GM06990 (cell line): ENCODE measurements at regions not wholly inside any gene's neighbourhood (a gene's known extent, or its start where the extent isn't known, plus 50 kb on each side); places are given as distances from the start of the nearest gene placed in this dataset.

Source experiments
- DNase-seq: peaks from one replicate; pipeline ENCODE4 v3.0.0-alpha.2; 2011; ENCODE audit not compliant: insufficient read length; ENCODE audit errors: extremely low read depth
- H3K27me3 ChIP-seq: replicated peaks from 2 replicates; pipeline ENCODE4 v1.6.0; 2011; ENCODE audit warnings: low read length; ENCODE audit not compliant: control insufficient read depth, insufficient read depth
- H3K36me3 ChIP-seq: 2 replicates; pipeline ENCODE4 v1.5.1; 2011; ENCODE audit warnings: low read length; ENCODE audit not compliant: control insufficient read depth, insufficient read depth
- H3K4me3 ChIP-seq: replicated peaks from 2 replicates; pipeline ENCODE4 v1.5.1; 2011; ENCODE audit warnings: low read depth, mild to moderate bottlenecking, control low read depth, low read length
- TF ChIP-seq, protein P1 (sequence below): IDR thresholded peaks from 2 replicates; pipeline ENCODE4 v1.5.1; 2011; ENCODE audit warnings: low read length, control low read depth, mild to moderate bottlenecking, inconsistent platforms; ENCODE audit not compliant: insufficient read depth, poor library complexity, severe bottlenecking

DNA sequence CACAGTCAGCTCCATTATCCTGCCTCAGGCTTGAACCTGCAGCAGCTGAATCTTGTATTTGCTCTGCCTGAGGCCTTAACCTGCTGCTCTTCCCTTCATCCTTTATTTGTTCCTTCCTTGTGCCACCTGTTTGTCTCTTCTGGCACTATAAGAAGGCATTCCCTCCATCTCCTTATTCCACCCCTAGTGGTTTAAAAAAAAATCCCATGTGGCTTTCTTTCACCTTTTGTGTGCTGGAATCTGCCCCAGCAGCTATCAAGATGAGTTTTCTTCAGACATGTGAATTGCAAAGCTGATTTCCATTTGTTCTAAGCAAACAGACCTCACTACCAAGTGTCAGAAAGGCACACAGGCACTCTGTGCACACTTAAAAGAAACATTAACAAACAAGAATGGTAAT lies 294.6 kb downstream of the TTLL7 start:
- TF ChIP-seq, protein P1, sequence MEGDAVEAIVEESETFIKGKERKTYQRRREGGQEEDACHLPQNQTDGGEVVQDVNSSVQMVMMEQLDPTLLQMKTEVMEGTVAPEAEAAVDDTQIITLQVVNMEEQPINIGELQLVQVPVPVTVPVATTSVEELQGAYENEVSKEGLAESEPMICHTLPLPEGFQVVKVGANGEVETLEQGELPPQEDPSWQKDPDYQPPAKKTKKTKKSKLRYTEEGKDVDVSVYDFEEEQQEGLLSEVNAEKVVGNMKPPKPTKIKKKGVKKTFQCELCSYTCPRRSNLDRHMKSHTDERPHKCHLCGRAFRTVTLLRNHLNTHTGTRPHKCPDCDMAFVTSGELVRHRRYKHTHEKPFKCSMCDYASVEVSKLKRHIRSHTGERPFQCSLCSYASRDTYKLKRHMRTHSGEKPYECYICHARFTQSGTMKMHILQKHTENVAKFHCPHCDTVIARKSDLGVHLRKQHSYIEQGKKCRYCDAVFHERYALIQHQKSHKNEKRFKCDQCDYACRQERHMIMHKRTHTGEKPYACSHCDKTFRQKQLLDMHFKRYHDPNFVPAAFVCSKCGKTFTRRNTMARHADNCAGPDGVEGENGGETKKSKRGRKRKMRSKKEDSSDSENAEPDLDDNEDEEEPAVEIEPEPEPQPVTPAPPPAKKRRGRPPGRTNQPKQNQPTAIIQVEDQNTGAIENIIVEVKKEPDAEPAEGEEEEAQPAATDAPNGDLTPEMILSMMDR: no peak
- H3K4me3 ChIP-seq: no peak overlapping the region
- no peaks in the 10 kb centered on the region for H3K27me3 ChIP-seq
- H3K36me3 ChIP-seq: no peaks in the 10 kb centered on the region
- DNase-seq: no peak

DNA sequence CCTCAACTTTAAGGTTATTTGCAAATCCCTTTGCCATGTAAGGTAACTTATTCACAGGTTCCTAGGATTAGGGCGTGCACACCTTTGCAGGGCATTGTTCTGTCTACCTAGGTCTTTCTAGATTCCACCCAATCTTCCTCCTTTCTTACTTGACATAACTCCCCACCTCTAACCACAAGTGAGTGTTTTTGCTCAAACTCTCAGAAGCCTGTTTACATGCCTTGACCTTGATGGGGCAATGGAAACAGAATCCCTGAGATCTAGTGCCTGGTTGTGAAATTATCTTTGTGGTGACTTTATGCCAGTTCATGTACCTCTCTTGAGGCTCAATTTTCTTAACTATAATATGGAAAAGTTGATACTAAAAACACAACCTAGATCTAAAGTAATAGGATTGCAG lies 296.6 kb downstream of the TTLL7 start:
- no peak for DNase-seq
- no peak overlapping the region for H3K4me3 ChIP-seq
- no peaks in the 10 kb centered on the region for H3K27me3 ChIP-seq
- TF ChIP-seq, protein P1: no peak
- H3K36me3 ChIP-seq: no peaks in the 10 kb centered on the region

DNA sequence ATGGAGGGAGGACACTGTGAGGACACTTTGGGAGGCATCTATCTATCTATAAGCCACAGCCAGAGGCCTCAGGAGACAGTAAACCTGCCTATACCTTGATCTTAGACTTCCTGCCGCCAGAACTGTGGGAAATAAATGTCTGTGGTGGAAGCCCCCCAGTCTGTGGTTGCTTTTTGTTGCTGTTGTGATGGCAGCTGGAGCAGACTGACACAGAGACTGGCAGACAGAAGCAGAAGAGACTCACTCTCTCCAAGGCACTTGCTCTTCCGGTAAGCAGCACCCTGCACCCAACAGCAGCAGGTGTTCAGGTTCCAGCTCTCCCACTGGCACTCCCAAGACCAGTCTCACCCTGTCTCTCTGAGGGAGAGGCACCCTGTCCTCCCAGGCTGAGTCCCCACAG lies 297.6 kb downstream of the TTLL7 start:
- TF ChIP-seq, protein P1: no peak
- H3K36me3 ChIP-seq: no peaks in the 10 kb centered on the region
- no peak for DNase-seq
- H3K4me3 ChIP-seq: no peak overlapping the region
- no peaks in the 10 kb centered on the region for H3K27me3 ChIP-seq

DNA sequence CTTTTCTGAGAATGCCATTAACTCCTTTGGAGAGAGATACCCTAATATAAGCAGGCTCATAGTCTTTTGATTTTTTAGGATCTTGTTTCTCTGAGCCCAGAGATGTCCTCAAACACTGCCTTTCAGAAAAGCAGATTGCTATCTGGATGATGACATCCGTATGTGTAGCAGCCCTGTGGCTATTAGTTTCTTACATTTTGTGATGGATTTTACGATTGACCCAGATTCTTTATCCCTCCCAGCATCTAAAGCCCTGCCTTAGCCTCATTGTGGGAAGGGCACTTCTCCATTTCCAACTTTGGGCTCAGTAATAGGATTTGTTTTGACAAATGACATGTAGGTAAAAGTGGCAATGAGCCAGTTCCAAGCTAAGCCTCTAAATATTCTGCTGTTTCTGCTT lies 300.3 kb downstream of the TTLL7 start:
- DNase-seq: no peak
- TF ChIP-seq, protein P1: no peak
- Histone ChIP-seq H3K27me3 (no peaks in the 10 kb centered on the region), H3K4me3 (no peak overlapping the region), H3K36me3 (no peaks in the 10 kb centered on the region)

DNA sequence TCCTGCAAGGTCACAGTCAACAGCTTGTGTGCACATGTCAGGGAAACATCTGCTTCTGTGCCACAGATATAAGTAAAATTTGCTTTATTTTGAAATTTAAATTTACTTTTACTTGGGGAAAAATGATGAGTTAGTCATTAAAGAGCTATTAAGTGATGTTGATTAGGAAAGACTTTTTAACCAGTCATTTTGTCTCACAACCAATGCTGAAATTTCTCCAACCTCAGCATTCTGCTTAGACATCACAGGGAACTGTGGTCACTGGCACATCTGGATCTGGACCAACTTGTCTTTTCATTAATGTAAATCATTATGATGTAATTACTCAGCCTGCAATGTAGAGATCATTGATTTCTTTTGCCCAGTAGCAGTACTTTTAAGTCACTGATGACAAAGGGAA lies 301.0 kb downstream of the TTLL7 start:
- H3K36me3 ChIP-seq: no peaks in the 10 kb centered on the region
- TF ChIP-seq, protein P1: no peak
- H3K27me3 ChIP-seq: no peaks in the 10 kb centered on the region
- DNase-seq: no peak
- H3K4me3 ChIP-seq: no peak overlapping the region

DNA sequence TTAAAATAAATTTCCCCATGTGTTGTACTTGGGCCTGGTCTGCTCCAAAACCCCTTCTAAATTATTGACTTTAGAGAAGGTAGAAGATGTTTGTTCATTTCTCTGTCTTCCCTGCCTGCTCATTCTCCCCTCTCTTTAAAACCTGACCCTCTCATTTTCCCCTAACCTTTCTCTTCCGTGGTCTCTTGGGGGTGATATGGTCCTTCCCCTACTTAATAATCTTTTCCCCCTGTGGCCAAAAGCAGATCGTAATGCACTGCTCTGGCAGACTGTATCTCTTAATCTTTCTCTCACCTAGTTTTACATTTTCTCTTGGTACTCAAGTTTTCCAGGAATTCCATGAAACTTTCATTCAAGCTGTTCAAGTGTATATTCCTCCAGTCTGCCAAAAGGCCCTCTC lies 301.7 kb downstream of the TTLL7 start:
- Histone ChIP-seq H3K27me3 (no peaks in the 10 kb centered on the region), H3K4me3 (no peak overlapping the region), H3K36me3 (no peaks in the 10 kb centered on the region)
- DNase-seq: no peak
- TF ChIP-seq, protein P1: no peak
